Fibroblast of the aortic adventitia (primary cell): ENCODE measurements at regions not wholly inside any gene's neighbourhood (a gene's known extent, or its start where the extent isn't known, plus 50 kb on each side); places are given as distances from the start of the nearest gene placed in this dataset.

Experiments used
- DNase-seq: peaks from one replicate; pipeline ENCODE4 v3.0.0-alpha.2; 2010; ENCODE audit warnings: low read depth
- H3K4me3 ChIP-seq: 2 replicates; pipeline ENCODE4 v1.5.1; 2011; ENCODE audit warnings: low read depth, mild to moderate bottlenecking, control low read depth, low read length, moderate library complexity
- TF ChIP-seq, protein P1 (sequence below): IDR thresholded peaks from 2 replicates; pipeline ENCODE4 v1.5.1; 2011; ENCODE audit warnings: mild to moderate bottlenecking, low read length, control low read depth, inconsistent platforms; ENCODE audit not compliant: insufficient read depth

GRCh38 chr11:115104851-115105453 lies 399.3 kb downstream of the CADM1 start:
- TF ChIP-seq, protein P1, sequence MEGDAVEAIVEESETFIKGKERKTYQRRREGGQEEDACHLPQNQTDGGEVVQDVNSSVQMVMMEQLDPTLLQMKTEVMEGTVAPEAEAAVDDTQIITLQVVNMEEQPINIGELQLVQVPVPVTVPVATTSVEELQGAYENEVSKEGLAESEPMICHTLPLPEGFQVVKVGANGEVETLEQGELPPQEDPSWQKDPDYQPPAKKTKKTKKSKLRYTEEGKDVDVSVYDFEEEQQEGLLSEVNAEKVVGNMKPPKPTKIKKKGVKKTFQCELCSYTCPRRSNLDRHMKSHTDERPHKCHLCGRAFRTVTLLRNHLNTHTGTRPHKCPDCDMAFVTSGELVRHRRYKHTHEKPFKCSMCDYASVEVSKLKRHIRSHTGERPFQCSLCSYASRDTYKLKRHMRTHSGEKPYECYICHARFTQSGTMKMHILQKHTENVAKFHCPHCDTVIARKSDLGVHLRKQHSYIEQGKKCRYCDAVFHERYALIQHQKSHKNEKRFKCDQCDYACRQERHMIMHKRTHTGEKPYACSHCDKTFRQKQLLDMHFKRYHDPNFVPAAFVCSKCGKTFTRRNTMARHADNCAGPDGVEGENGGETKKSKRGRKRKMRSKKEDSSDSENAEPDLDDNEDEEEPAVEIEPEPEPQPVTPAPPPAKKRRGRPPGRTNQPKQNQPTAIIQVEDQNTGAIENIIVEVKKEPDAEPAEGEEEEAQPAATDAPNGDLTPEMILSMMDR = no peak
- no peak for DNase-seq
- no peak overlapping the region for H3K4me3 ChIP-seq

- no peak overlapping the region for H3K4me3 ChIP-seq
- TF ChIP-seq, protein P1 = no peak
- no peak for DNase-seq
These were observed 393.1 kb downstream of the CADM1 start for GRCh38 chr11:115111066-115111465.

GRCh38 chr11:115112754-115113153 lies 391.5 kb downstream of the CADM1 start:
- no peak overlapping the region for H3K4me3 ChIP-seq
- no peak for DNase-seq
- TF ChIP-seq, protein P1 = no peak

DNA sequence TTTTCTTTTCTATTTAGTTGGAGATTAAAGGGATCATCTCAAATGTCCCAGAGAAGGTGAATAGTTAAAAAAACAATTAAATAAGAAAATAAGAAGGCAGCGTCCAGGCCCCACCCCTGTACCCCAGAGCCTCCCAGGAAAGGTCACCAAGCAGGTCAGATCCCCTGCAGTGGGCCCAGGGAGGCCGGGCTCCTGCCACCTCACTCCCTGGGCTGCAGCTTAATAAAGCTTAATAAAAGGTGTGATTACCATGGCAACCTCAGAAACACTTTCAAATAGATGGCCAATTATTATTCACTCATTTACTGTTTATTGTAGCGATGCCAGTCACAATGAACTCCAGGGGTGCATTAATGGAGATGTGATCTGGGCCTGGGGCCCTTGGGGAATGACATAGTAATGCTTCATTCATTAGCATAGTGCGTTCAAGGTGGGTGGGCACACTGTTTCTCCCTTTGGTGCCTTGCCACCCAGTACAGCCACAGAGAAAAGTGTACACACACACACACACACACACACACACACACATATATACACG lies 386.2 kb downstream of the CADM1 start:
- DNase-seq = no peak
- no peak overlapping the region for H3K4me3 ChIP-seq
- TF ChIP-seq, protein P1 = no peak

DNA sequence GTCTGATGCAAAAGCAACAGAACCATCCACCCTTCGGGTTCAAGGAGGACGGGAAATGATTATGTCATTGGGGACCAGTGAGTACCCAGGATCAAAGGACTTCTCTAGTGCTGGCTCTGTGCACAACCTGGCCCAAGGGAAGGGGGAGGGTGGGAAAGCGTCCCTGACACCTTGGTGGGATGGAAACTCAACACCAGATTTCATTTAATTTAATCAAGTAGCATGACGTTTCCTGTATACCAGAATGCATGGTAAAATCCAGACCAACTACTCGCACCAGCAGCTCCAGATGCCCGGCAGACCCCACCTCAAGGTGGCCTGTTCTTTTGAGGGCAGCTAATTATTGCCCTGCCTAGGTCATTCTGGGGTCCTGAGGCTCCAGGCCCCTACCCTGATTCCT lies 385.1 kb downstream of the CADM1 start:
- DNase-seq = no peak
- TF ChIP-seq, protein P1 = no peak

More for the DNA sequence above, 385.1 kb downstream of the CADM1 start:
- H3K4me3 ChIP-seq = no peak overlapping the region
